HG03175 (cell line): ENCODE measurements at regions not wholly inside any gene's neighbourhood (a gene's known extent, or its start where the extent isn't known, plus 50 kb on each side); places are given as distances from the start of the nearest gene placed in this dataset.
A peak's percentile ranks its signal among the peaks of the same experiment; 100 is the strongest.
"Not testable (repeated sequence)": the region's sequence is repeated elsewhere in the genome, so short reads cannot be mapped to it uniquely, and the experiment has no call there.

Experiments used
- ATAC-seq: cut with Tn5 transposase; IDR thresholded peaks from one replicate; pipeline ENCODE4 v1.9.1; 2021; ENCODE audit warnings: mild to moderate bottlenecking, moderate library complexity; ENCODE audit not compliant: unreplicated experiment

DNA sequence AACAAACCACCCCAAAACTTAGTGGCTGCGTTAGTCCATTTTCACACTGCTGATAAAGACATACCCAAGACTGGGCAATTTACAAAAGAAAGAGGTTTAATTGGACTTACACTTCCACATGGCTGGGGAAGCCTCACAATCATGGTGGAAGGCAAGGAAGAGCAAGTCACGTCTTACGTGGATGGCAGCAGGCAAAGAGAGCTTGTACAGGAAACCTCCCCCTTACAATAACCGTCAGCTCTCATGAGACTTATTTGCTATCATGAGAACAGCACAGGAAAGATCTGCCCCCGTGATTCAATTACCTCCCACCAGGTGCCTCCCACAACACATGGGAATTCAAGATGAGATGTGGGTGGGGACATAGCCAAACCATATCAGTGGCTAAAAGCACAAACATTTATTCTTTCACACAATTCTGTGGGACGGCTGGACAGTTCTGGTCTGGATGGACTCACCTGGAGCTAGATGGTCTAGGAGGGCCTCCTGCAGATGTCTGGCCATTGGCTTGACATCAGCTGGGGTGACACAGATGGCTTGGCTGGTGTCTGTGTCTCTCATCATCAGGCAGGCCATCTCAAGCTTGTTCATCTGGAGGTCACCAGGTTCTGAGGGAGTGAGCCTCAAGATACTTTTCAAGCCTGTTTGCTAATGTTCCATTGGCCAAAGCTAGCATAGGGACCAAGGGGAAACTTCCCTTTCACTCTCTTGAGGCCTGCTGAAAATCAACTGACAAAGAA, 104.1 kb downstream of the SMIM20 start:
- ATAC-seq: not testable (repeated sequence)

DNA sequence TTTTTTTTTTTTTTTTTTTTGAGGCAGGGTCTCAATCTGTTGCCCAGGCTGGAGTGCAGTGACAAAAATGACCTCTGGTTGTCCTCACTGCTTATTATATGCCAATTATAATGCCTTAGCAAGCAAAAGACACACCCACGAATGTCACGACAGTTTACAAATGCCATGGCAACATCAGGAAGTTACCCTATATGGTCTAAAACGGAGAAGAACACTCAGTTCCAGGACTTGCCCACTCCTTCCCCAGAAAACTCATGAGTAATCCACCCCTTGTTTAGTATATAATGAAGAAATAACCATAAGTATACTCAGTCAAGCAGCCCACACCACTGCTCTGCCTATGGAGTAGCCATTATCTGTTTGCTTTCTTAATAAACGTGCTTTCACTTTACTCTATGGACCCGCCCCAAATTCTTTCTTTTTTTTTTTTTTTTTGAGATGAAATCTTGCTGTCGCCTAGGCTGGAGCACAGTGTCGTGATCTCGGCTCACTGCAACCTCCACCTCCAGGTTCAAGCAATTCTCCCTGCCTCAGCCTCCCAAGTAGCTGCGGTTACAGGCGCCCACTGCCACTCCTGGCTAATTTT, 106.2 kb downstream of the SMIM20 start:
- ATAC-seq: no peak

DNA sequence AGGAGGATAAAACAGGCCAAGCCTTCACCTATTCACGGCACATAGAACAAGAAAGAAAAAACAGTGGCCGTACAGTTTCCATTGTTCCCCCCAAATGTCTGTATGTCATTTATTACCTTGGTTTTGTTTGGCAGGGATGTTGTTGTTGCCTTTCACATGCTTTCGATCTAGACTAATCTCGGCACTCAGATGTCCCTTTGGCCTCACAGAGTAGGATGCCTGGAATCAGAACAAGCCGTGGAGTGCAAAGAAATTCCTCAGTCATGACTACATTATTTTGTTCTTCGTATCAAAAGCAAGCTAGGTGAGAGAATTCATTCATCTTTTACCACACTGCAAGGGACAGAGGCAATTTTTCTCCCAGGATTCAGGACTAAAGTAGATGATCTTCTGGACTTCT, 106.9 kb downstream of the SMIM20 start:
- no peak for ATAC-seq

DNA sequence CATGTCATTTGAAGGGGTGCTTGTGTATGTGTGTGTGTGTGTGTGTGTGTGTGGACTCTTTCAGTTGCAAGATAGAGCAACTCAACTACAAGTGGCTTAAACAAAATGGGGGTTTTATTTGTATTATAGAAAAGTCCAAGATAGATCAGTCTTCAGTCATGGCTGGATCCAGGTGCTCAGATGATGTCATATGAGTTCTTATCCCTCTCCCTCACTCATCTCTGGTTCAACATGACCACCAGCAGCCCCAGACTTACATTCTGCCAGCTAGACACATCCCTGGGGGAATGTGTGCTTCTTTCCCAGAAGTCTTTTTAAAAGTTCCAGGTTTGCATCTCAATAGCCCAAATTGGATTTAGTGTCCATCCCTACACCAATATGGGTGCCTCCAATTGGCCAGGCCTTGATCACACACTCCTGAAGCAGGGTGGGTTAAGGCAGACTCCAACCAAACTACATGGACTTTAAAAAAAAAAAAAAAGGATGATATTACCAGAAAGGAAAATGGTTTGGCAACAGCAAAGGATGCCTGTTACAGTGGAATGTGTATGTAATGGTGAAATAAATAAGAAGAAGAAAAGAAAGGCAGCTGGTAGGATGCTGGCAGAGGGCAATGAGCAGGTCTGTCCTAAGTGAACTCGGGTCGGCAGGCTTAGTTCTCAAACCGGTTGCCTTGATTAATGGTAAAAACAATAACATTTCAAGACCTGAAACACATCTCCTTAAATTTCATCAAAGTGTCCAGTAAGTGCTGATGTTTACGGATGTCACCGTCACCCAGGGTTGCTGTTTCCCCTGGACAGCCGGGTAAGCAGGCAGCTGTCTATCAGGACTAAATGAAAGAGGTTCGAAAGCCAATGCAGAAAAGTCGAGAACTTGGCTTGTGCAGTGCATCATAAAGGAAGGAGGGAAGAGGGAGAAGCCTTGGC, 107.7 kb downstream of the SMIM20 start:
- ATAC-seq: no peak

DNA sequence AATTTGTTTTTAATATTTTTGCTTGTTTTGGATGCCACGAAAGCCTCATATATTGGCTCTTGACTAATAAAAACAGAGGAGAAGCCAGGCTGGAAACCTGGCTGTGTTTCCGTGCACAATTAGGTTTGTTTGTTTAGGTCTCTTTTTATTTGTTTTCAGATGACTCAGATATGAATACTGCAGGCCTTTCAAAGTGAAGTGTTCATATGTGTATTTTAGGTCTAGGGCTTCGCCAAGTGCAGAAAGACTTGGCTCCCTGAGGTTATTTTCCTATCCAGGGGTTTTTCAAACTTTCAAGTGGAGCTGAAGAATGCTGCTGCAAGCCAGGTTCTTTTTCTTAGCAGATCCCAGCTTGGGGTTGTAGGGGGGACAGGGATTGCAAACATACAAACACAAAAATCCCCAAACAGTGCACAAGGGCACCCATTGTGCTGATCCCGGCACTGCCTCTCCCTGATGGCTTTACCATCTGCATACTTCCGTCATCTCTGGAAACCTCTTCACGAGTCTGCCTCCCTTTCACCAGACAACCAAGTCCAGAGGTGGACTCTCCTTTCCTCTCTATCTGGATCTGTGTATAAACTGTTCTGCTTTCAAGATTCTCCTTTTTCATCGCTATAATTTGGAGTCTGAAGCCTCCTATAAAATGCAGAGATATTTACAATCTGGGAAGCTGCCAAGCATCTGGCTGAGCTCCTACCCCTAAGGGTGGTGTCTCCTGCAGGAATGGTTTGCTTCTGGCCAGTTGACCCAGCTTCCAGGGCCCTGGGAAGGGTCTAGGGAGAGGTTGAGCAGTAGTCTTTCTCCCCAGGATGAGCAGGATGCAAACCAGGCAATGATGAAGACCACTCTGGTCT, 108.6 kb downstream of the SMIM20 start:
- ATAC-seq: no peak

DNA sequence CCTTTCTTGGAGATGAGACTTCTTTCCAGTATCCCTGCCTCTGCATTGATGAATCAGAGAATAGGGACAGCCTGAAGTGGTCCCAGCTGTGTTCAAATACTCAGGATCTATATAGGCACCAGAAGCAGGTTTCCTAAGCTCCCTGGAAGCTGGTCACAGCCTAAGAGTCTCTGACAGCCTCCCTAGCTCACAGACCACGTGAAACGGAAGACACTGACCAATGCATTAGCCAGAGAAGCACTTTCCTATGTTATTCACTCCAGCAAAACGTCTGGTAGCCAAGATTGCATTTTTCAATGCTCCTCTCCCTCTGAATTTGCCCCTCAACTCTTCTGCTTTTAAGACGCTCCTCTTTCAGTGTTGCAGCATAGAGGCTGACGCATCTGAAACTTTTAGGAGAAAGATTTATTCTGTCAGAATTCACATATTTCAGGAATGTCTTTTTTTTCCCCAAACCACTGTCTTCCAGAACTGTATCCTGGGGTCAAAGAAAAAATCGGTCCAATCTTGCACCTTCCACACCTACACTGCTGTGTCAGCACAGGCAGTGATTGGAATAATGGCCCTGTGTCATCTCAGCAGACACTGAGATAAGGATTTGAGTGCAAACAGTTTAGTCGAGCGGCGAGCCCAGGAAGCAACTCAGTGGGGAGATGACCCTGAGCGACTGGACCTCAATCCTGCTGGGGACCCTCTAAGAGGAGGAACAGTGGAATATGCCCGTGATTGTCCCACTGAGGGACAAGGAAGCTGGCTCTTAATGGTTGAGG, 109.4 kb downstream of the SMIM20 start:
- no peak for ATAC-seq

DNA sequence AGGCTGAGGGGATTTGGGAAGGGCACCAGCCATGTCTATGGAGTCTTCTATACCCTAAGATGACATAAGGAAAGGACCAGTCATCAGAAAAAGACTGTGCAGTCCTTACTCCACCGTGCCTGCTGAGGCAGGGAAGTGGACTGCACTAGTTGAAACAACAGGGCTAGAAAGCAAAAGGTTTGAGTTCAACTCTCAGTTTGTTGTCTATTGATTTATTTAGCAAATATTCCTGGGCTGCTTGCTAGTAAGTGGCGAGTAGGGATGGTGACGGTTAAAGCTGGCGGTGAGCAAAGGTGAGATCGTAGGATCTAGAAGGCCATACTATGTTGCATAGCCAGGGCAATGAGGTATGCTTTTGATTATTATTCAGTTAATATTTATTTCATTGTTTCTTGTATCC, 110.1 kb downstream of the SMIM20 start:
- no peak for ATAC-seq

DNA sequence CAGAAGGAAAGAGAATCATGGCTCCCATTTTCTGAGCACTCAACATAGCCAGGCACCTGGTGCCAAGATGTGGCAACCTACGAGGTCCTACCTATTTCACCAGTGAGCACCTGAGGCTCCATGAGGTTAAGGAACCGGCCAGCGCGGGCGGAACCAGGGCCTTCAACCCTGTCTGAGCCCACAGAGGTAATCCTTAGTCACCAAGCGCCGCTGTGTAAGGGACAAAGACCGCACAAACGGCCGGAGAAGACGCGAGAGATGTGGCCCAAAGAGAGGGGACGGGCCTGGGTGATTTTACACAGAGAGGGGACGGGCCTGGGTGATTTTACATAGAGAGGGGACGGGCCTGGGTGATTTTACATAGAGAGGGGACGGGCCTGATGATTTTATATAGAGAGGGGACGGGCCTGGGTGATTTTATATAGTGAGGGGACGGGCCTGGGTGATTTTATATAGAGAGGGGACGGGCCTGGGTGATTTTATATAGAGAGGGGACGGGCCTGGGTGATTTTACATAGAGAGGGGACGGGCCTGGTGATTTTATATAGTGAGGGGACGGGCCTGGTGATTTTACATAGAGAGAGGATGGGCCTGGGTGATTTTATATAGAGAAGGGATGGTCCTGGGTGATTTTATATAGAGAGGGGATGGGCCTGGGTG, 114.2 kb downstream of the SMIM20 start:
- no peak for ATAC-seq

DNA sequence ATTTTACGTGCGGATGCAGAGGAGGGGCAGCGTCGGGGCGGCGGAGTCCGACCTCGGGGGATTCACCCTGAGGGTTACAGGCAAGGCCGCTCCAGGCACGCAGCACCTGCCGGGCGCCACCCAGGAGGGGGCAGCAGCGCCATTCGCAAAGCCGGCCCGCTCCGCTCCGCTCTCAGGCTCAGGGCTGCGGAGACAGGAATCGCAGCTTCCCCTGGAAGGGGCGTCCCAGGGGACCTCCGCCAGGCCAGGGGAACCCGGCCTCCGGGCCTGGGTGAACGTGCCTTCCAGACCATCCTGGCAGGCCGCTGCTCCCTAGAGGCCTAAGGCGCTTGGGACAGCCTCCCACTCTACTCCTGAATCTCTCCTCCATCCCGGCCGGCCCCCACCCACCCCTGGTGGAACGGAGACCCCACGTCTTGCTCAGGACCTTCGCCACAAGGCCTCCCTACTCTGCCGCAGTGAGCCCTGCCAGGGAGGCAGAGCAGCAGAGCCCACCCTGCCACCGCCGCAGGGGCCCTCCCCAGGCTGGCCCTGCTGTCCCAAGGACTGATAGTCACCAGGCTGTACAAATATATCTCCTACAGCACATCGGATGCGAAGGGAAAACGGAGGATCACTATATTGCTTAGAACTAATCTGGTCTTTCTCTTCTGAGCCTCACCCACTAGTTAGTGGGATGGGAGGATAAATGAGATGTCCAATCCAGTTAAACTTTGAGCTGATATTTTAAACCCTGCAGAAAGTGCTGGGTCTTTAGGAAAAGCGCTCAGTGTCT, 115.0 kb downstream of the SMIM20 start:
- ATAC-seq: peak; percentile 93

DNA sequence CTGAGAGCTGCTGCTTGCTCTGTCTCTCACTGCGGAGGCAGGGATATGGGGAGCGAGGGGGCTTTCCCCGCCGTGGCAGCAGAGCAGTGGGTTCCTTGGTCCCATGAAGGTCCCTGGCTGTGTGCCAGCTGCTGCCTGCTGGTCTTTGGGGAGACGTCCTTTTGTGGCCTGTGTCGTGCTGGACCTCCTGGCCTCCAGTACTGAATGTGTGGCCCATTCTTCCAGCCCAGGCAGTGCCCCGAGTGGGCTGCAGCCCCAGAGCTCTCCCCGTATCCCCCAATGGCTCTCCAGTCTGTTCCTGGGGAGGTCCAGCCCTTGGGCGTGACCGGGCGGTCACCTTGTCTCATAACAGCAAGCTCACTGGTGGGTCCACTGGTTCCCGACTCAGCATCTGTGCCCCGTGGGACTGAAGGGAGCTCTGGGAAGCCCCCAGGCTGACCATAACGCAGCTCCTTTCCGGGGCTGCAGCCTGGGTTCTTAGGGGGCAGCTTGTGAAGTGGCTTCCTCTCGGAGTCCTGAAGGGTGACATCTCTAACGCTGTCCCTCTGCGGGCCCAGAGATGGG, 115.6 kb downstream of the SMIM20 start:
- no peak for ATAC-seq

DNA sequence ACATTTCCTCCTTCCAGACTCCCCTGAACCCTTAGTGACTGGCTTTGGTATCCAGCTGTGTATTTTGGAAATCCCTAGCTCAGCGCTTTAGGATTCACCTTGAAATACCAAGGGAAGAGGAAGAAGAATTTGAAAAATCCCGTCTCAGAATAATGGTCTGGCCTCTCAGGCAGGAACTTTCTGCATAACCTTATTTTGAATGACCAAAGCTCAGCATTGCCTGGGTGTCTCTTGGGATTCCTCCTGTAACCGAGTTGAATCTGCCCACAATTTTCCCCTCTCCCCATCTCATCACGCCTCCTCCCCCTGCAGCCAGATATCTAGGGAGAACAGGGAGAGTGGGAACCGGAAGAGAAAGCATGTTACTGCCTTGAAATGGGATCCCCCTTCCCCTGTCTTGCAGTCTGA, 116.2 kb downstream of the SMIM20 start:
- no peak for ATAC-seq

DNA sequence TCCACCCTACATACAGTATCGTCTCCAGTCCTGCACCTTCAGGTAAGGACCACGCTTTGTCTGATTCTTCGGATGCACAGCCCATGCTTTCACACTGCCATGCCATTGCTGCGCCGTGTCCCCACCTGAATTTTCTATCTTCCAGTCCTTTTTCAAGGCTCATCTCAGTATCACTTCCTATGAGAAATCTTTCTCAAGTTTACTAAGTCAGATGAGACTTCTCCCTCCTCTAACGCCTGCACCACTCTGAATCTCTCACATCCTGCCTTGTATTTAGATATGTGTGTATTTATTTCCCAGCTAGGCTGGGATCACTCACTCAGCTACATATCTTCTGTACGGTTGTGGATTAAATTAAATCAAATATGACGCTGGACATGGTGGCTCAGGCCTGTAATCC, 116.8 kb downstream of the SMIM20 start:
- no peak for ATAC-seq

DNA sequence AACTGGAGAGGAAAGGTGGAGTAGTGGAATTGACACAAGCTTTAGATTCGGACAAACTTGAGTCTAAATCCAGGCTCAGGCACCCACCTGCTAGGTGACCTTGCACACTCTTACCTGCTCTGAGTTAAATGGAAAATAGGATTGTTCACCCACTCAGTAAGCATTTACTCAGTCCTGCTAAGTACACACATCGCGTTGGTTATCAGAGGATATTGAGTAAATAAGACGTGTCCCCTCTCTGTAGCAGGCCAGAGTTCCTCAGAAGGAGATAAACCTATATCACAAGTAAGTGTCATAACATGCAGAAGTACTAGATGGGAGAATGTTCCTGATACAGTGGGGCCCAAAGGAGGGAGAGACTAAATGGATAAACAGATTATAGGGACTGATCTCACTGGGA, 117.7 kb downstream of the SMIM20 start:
- no peak for ATAC-seq

DNA sequence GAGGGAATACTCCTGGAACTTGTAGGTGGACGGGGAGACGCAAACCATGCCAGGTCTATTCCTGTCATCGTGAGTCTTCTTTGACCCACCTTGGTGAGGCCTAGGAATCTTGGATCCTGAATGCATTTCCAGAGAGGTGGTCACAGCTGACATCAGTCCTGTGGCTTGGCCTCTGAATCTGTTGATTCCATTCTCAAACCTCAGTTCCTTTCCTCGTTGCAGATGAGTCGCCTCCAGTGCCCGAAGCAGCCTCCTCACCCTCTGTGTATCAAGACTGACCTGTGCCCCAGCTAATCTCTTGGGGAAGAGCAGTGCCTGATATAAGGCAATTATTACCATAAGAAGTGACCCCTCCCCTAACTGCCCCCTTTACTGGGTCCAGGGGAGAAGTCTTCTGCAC, 118.1 kb downstream of the SMIM20 start:
- ATAC-seq: no peak

DNA sequence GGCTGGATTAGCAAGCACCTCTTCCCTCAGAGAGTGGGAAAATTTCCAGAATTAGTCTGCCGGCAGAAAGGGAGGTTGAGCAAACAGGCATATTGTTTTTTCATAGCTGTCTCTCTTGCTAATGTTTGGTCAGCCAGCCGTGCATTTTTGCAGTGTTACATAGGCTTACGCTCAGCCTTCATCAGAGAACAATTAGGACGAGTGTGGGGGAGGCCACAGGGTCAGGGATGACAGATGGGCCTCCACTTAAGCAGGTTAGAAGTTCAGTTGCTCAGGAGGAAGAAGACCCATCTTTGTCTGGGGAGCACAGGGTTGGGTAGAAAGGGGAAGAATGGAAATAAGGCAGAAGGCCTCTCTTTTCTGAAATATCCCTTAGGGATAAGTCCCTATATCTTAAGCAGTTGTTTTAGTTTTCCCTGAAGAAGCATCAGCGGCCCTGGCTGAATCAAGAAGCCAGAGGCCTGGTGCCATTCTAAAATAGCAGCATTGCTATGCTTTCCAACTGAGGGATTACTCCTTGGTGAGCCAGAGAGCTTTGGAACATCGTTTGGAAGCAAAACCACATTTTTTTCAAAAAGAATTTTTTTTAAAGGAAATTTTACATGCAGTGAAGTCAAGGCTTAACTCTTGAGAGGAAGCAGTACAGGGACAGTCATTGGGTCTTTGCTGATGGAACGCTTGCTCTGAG, 118.8 kb downstream of the SMIM20 start:
- ATAC-seq: no peak

DNA sequence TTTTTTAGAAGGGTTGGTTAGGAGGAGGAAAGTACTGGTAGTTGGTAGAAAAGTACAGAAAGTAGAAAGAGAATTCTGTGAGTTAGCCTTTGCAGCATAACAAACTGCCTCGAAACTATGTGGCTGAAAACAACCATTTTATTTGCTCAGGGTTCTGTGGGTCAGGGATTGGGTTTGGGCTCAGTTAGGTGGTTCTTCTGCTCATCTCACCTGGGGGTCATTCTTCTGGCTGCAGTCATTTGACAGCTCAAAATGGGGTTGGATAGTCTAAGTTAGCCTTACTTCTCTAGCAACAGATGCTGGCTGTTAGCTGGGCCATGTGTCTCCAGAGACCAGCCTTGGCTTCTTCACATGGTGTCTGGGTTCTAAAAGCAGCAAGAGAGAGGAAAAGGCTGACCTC, 119.4 kb downstream of the SMIM20 start:
- ATAC-seq: no peak

DNA sequence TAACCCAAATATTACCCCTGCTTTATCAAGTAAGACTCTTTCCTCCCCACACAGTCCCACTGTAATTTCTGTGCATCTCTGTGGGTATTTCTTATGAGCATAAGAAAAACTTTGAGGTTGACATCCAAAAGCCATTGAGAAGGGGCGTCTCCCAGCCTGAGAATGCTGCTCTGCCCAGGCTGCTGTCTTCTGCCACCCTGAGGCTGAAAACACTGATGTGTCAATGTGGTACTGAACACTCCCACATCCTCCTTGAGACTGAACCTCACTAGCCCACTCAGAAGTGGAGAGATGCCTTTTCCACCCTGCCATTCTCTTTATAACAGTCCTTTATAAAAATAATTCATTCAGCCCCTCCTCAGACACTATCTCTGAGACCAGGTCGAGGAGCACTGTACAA, 120.8 kb downstream of the SMIM20 start:
- ATAC-seq: peak; percentile 58

DNA sequence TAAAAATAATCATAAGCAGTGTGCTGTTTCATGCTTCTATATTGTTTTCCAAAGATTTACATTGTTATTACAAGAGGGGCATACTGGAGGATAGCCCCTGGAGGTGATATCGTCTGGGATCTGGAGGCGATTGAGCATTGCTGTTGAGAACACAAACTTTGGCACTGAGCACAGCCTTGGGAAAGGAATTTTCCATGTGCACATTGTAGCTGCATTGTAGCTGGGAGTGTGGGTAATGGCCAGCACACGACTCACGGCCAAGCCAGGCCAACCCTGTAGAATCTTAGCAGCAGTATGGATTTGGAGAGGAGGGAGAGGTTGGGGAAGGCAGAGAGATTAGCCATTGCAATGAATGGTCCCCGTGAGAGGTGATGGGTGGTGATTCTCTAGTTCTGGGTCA, 121.9 kb downstream of the SMIM20 start:
- ATAC-seq: no peak
